Caki2 (cell line): ENCODE measurements at regions not wholly inside any gene's neighbourhood (a gene's known extent, or its start where the extent isn't known, plus 50 kb on each side); places are given as distances from the start of the nearest gene placed in this dataset.

Experiments used
- DNase-seq: peaks from one replicate; pipeline ENCODE4 v3.0.0-alpha.2; 2015; ENCODE audit warnings: low read depth
- in situ Hi-C: cut with HindIII; loops from 2 replicates; pipeline ENCODE4 v1.10.0; 2016; ENCODE audit warnings: low sequenced_read_pairs, low pct_unique_long_range_greater_than_20kb, mixed read lengths

DNA sequence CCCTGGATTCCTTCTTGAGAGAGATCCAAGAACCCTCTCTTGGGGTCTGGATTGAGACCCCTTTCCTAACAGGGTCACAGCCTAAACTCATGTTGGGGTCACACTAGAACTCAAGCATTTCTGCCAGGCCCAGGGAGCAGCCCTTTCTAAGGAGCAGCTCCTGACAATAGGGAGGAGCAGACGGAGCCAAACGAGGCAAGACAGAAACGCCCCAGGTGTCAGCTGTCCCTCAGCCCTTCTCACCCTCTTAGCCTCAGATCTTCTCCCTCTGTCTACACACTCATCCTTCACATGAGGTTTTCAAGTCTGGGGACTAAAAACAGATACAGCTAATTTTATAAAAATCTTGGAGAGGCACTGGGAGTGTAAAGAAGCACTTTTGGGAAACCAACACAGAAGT lies 157.2 kb downstream of the SOCS6 start:
- no peak for DNase-seq
- in situ Hi-C loops, result no loop called here

DNA sequence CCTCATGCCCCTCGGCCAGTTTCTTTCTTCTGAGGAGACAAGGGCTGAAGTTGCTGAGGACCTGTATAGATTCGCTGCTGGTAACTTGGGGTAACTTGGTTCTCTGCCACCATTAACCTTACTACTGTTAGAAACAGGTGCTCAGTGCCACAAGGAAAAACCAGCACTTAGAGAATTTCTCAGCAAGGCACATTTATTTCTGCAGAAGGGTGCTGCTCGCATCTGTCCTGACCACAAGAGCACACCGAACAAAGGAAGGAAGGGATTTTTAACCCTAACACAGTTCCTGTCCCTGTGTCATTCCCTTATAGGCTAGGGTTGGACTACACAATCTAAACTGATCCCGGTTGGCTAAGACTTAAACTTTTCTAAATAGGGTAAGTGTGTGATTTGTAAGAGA lies 154.1 kb downstream of the SOCS6 start:
- in situ Hi-C loops, result no loop called here
- no peak for DNase-seq

DNA sequence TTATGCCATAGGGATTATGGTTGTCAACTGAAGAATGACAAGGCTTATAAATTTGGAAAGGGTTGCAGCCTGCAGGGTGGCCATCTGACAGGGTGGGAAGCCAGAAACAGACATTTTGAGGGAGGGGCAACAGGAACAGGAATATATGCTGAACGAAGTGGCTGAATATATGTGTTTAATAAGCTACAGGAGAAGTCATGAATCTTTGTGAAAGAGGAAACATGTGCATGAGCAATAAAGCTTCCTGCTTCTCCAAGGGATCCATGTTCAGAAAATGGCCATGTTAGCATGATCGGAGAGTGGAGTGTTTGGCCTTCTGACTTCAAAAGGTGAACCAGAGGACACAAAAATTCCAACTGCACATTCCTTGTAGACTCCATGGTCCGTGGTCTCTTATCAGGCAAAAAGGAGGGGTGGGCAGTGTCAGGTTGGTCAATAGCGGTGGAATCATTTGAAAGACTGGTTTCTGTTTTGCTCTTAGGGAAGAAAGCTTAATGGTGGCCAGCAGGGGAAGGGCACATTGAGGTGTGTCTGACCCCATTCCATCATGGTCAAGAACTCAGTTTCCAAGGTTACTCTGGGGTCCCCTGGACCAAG lies 144.1 kb downstream of the SOCS6 start:
- in situ Hi-C loops, result no loop called here
- no peak for DNase-seq

- peak; percentile 44 for DNase-seq
- in situ Hi-C loops, result no loop called here
Measured at GRCh38 chr18:70431203-70431624, 142.4 kb downstream of the SOCS6 start.

- in situ Hi-C loops, result no loop called here
Measured at GRCh38 chr18:70430501-70431173, 141.8 kb downstream of the SOCS6 start.

GRCh38 chr18:70429847-70430500 lies 141.1 kb downstream of the SOCS6 start:
- in situ Hi-C loops, result no loop called here
- DNase-seq, result no peak

More at GRCh38 chr18:70430501-70431173, 141.8 kb downstream of the SOCS6 start:
- no peak for DNase-seq

DNA sequence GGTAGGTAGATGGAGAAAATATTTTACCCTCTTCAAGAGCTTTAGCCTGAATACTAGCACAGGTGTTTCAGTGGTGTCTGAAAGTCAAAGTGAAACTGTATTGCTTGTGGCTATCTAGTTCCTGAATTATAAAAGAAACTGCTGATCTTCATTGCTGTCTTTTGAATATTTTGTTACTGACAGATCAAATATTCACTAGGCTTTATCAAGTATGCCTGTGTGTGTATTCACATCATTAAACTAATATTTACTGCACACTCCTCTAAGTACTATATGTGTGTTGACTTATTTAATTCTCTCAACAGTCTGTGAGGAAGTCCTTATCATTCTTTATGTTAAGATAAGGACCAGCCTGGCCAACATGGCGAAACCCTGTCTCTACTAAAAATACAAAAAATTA lies 139.6 kb downstream of the SOCS6 start:
- no peak for DNase-seq
- in situ Hi-C loops, result no loop called here

DNA sequence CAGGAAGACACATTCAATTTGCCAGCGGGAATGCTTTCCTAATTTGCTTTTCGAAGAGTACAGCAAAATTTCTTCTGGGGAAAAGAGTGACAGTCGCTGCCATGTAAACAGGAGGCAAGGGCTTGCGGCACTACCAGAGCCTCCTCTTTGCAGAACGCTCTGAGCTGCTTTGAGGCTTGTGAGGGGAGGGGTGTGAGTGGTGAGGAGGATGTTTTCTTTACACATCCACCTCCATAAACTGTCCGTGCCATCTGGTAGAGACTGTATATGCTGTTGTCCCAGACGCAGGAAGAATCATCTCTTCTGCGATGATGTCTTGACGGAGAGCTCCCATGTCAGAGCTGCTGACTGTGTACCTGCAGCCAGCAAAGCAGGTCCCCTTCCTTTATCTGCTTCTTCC lies 138.0 kb downstream of the SOCS6 start:
- in situ Hi-C loops, result no loop called here
- DNase-seq, result no peak

GRCh38 chr18:70425236-70425635 lies 136.4 kb downstream of the SOCS6 start:
- in situ Hi-C loops, result no loop called here
- DNase-seq, result no peak

GRCh38 chr18:70423988-70424387 lies 135.1 kb downstream of the SOCS6 start:
- in situ Hi-C loops, result loop anchor here (5.0 kb wide), 1 partner anchor 102 kb away; no protein-coding TSS in a partner anchor

GRCh38 chr18:70423120-70423519 lies 134.3 kb downstream of the SOCS6 start:
- DNase-seq, result no peak
- in situ Hi-C loops, result loop anchor here (5.0 kb wide), 1 partner anchor 101 kb away; no protein-coding TSS in a partner anchor

More at GRCh38 chr18:70423988-70424387, 135.1 kb downstream of the SOCS6 start:
- DNase-seq, result no peak

DNA sequence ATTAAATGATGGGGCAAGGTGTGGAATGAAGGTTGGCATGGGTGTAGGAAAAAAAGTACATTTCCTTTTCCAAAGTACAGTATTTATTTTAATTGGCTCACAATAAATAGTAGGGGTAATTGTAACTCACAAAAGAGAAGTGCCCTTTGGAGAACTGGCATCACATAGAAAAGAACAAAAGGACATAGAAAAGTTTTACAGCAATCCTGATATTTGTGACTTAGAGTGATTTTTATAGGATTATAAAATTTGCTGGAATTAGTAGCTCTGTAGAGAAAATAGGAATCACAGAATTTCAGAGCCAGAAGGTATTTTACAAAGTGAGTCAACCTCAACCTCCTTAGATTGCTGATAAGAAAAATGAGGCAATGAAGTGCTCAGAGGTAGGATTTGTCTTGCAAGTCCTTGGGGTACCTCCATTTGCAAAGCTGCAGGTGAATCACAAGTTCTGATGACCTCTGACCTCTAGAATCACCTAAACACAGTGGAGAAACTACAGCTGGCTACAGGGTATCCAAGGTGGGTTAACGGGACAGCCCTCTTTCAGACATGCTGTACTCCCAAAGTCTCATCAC lies 133.6 kb downstream of the SOCS6 start:
- no peak for DNase-seq
- in situ Hi-C loops, result loop anchor here (5.0 kb wide), 1 partner anchor 100 kb away; no protein-coding TSS in a partner anchor

DNA sequence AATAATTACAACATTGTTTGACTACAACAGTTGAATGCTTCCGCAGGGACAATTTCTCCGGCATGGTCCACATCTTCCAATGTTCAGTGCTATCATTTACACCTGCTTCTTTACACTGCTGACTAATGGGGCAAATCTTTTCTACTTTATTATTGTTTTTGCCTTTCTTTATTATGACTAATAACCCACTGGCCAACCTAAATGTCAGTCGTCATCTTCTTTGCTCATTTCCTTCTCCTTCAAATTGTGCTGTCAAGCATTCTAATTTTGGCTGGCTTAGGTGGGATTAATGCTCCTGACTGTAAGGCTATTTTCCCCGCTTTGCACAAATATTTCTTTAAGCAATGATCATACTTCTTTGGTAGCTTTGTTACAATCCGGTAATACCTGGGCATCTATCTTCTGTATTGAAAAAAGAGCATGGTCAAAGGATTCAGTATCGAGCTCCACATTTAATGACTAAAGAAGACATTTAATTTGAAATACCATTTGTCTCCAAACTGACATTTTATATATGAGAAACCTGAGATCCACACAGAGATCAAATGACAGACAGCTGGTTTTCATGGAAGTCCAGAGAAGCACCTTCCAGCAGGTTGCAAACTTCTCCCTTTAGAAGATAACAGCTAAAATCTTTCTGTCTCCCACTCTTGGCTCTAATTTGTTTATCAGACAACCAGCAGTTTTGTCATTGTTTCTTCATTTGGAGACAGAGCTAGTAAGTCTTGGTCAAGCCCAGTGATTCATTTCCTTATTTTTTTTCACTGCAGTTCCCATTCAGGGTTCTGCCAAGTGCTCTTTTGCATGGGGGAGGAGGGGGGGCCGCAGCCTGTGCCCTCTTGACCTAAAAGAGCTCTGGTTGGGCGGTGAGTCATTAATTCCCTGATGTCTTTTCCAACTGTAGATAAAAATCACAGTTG lies 132.9 kb downstream of the SOCS6 start:
- in situ Hi-C loops, result loop anchor here (5.0 kb wide), 1 partner anchor 99 kb away; no protein-coding TSS in a partner anchor
- peak; percentile 95 for DNase-seq

GRCh38 chr18:70420146-70420898 lies 131.5 kb downstream of the SOCS6 start:
- DNase-seq, result no peak
- in situ Hi-C loops, result loop anchor here (5.0 kb wide), 1 partner anchor 98 kb away; no protein-coding TSS in a partner anchor

DNA sequence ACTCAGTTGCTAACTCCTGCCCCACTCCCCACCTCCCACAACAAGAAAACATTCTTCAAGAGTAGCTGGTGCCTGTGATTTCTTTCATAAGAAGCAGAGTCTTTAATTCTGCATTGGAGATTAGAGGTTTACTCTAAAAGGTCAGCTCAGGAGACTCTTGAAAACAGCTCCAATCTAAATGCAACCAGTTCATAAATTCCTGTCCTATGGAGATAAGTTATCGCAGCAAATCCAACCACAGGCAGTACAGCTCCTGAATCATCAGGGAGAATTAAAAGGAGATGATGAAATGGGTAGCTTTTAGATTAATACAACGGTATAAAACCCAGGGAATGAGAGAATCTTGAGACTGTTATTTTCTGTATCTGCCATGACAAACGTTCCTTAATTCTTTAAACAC lies 130.7 kb downstream of the SOCS6 start:
- DNase-seq, result no peak
- in situ Hi-C loops, result no loop called here

- no peak for DNase-seq
- in situ Hi-C loops, result no loop called here
Measured at GRCh38 chr18:70418546-70419311, 129.9 kb downstream of the SOCS6 start.

DNA sequence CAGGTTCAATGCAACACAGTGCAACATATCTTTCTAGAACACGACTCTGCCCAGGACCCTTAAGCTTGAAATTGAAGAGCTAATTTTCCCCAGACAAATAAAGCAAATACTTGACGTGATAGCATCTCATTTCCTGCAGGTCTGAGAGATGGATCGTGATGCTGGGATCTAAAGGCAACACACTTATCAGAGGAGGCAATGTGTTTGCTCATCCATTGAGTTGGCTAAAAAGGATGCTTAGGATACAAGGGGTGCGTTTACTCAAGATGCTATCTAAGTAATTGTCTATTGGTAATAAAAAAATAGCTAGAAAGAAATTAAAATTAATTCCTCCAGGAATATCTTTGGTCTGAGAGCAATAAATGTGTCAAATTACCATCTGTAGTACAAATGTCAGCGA lies 129.0 kb downstream of the SOCS6 start:
- in situ Hi-C loops, result no loop called here
- no peak for DNase-seq
